Central memory CD4-positive, alpha-beta T cell (primary cell): ENCODE measurements at regions not wholly inside any gene's neighbourhood (a gene's known extent, or its start where the extent isn't known, plus 50 kb on each side); places are given as distances from the start of the nearest gene placed in this dataset.
"Not testable (repeated sequence)": the region's sequence is repeated elsewhere in the genome, so short reads cannot be mapped to it uniquely, and the experiment has no call there.

Experiments
- DNase-seq: peaks from one replicate; pipeline ENCODE4 v3.0.0; 2022

GRCh38 chr7:52249741-52250140 is 785.7 kb upstream of the POM121L12 start:
- no peak for DNase-seq

GRCh38 chr7:52247518-52247917 is 787.9 kb upstream of the POM121L12 start:
- DNase-seq = no peak

DNA sequence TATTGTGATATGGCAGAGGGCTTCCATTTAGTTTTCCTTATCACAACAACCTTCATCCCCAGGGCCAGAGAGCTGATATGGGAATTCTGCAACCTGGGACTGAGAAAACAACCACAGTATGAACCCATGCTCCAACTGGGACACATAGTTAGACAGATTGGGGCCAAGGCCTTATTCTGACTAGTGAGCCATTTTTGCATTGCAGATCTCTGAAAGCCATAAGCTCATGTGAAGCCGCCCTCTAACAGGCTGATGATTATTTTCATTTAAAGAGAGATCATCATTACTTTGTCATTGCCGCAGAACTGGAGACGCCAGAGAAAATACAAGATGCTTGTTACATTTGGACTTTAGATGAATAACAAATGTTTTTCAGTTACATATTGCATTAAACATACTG is 791.7 kb upstream of the POM121L12 start:
- no peak for DNase-seq

GRCh38 chr7:52233248-52233647 is 802.2 kb upstream of the POM121L12 start:
- no peak for DNase-seq

- no peak for DNase-seq
Observed at GRCh38 chr7:52211930-52212329, 823.5 kb upstream of the POM121L12 start.

DNA sequence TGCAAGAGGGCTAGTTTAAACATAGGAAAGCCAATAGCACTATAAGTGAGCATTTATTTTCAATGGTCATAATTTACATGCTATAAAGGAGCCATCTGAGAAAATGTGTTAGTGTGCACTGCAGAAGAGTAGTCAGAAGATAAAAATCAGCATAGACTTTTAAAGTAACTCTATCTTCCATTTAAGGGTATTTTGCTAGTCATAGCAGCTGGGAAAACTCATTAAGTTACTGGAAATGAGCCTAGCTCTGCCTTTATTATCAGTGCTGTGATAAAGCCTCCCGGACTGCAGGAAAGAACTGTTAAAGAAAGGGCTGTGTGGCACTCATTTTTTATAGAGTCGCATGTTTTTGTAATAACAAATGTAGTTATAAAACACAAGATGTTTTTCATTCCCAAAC is 825.8 kb upstream of the POM121L12 start:
- DNase-seq = no peak

DNA sequence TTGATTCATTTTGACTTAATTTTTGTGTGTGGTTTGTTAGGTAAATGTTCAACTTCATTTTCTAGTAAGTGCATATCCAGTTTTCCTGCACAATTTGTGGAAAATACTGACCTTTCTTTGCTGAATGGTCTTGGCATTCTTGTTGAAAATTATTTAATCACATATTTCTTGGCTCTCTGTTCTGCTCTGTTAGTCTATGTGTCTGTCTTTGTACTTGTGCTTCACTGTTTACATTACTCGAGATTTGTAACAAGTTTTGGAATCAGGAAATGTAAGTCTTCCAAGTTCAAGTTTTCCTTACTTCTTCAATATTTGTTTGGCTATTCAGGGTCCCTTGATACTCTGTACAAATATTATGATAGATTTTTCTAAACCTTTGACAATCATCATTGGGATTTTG is 838.2 kb upstream of the POM121L12 start:
- no peak for DNase-seq

- no peak for DNase-seq
Observed at GRCh38 chr7:52195664-52196063, 839.8 kb upstream of the POM121L12 start.

DNA sequence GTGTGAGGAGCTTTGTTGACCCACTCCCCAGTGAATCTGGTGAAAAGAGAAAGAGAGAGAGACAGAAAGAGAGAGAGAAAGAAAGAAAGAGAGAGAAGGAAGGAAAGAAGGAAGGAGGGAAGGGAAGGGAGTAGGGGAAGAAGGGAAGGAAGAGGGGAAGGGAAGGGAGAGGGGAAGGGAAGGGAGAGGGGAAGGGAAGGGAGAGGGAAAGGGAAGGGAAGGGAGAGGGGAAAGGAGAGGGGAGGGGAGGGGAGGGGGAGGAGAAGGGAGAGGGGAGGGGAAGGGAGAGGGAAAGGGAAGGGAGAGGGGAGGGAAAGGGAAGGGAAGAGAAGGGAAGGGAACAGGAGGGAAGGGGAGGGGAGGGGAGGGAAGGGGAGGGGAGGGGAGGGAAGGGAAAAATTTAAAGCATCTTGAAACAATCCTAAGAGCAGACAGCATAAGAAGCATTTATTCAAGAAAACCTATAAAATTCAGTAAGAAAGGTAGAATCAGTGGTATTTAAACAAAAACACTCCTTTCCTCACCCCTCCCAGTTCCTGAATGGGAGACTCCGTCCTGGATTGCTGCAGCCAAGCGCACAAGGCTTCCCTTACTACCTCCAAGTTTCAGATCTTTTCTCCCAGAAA is 846.2 kb upstream of the POM121L12 start:
- no peak for DNase-seq

DNA sequence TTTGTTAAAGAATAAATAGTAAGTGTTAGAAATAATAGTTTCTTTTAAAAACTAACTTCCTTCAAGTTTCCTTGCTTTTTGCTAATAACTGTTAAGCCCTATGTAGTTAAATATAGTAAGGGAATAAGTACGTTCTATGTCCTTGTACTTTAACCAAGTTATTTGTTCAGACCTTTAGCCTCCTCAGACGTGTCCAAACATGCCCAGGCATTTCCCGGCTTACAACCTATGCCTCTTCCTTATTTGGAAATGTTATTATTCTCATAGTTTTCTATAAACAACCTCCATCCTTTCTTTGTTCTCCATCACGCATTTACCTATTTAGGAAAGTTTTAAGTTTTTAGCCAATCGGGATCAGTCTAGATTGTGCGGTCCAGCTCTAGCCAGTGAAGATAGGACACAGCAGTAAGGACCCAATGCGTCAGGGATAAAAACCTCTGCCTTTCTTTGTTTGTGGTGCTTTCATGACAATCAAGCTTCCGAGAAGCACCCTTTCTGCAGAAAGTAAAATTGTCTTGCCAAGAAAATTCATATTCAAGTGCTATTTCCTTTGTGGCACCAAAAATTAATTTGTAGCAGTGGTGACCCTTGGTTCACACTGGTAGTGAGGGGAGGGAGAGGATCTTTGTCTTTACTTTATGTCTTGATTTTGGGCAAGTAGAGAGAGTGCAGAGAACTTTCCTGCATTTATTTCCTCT is 851.3 kb upstream of the POM121L12 start:
- no peak for DNase-seq

GRCh38 chr7:52179934-52180333 is 855.5 kb upstream of the POM121L12 start:
- no peak for DNase-seq

GRCh38 chr7:52168085-52168484 is 851.5 kb upstream of the COBL start:
- DNase-seq = no peak

GRCh38 chr7:52163311-52163710 is 846.7 kb upstream of the COBL start:
- no peak for DNase-seq

GRCh38 chr7:52161483-52161882 is 844.9 kb upstream of the COBL start:
- DNase-seq = no peak

DNA sequence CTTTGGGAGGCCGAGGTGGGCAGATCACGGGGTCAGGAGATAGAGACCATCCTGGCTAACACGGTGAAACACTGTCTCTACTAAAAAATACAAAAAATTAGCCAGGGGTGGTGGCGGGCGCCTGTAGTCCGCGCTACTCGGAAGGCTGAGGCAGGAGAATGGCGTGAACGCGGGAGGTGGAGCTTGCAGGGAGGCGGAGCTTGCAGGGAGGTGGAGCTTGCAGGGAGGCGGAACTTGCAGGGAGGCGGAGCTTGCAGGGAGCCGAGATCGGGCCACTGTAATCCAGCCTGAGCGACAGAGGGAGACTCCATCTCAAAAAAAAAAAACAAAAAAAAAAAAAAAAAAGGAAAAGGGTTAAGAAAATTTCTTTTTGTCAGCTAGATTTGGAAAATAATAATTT is 842.8 kb upstream of the COBL start:
- DNase-seq = not testable (repeated sequence)

- DNase-seq = no peak
Observed at GRCh38 chr7:52154382-52154781, 837.8 kb upstream of the COBL start.

- DNase-seq = no peak
Observed at GRCh38 chr7:52151559-52151958, 835.0 kb upstream of the COBL start.

- DNase-seq = no peak
Observed at GRCh38 chr7:52150952-52151351, 834.3 kb upstream of the COBL start.

- no peak for DNase-seq
Observed at GRCh38 chr7:52146871-52147634, 830.4 kb upstream of the COBL start.

- no peak for DNase-seq
Observed at GRCh38 chr7:52143219-52143618, 826.6 kb upstream of the COBL start.

- no peak for DNase-seq
Observed at GRCh38 chr7:52140851-52141250, 824.2 kb upstream of the COBL start.

DNA sequence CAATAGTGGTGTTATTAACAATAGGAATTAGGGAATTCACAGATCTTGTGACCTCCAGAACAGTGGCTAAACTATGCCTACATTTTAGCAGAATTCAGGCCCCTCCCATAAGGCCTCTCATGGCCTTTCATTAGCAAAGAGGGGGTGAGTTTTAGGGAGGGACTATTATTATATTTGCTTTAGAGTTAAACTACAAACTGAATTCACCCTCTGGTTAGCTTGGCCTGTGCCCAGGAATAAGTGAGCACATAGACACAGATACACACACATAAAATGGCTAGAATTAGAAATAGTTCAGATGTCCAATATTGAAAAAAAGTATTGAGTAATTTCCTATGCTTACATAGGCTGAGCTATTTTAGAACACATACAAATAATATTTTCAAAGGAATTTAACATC is 818.8 kb upstream of the COBL start:
- DNase-seq = no peak

DNA sequence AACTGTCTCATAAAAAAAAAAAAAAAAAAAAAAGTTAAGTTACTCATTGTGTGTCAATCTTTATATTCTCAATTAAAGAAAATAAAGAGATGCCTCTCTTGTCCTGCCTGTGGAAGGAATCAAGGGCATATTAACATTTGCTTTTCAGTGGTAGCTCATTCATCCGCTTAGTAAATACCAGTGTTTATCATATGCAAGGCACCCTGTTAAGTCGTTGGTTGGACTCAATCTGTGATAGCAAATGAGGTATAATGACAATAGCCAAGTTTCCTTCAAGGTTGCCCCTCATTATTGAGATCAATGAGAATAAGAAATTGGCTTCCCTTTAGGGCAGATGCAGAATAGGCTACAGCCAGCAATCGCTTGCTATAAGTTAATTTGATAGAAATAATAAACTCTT is 812.7 kb upstream of the COBL start:
- DNase-seq = no peak

- no peak for DNase-seq
Observed at GRCh38 chr7:52120912-52121311, 804.3 kb upstream of the COBL start.
